ENCODE measurements at regions not wholly inside any gene's neighbourhood (a gene's known extent, or its start where the extent isn't known, plus 50 kb on each side); places are given as distances from the start of the nearest gene placed in this dataset.

DNA sequence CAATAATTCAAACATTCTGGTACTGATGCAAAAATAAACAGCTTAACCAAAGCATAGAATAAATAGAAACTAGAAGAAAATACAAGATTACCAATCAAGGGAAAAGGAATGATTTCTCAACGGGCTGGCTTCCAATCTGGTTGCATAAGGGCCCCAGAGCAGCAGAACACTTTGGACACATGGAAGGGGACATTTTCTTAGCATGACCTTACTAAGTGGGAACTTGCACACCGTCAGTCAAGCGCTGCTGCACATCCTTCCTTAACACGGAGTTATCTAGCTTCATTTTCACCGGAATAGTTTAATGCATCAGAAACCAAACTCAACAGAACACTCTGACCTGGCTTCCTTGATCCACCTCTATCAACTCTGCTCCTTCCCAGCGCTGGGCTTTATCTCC, 388.5 kb downstream of the VPS13C start:
- TF ChIP-seq, protein P1, sequence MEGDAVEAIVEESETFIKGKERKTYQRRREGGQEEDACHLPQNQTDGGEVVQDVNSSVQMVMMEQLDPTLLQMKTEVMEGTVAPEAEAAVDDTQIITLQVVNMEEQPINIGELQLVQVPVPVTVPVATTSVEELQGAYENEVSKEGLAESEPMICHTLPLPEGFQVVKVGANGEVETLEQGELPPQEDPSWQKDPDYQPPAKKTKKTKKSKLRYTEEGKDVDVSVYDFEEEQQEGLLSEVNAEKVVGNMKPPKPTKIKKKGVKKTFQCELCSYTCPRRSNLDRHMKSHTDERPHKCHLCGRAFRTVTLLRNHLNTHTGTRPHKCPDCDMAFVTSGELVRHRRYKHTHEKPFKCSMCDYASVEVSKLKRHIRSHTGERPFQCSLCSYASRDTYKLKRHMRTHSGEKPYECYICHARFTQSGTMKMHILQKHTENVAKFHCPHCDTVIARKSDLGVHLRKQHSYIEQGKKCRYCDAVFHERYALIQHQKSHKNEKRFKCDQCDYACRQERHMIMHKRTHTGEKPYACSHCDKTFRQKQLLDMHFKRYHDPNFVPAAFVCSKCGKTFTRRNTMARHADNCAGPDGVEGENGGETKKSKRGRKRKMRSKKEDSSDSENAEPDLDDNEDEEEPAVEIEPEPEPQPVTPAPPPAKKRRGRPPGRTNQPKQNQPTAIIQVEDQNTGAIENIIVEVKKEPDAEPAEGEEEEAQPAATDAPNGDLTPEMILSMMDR (IDR thresholded peaks at IDR 0.05): no peak
- no peak for TF ChIP-seq POLR2A (IDR thresholded peaks at IDR 0.05)
